ENCODE measurements at regions not wholly inside any gene's neighbourhood (a gene's known extent, or its start where the extent isn't known, plus 50 kb on each side); places are given as distances from the start of the nearest gene placed in this dataset.

DNA sequence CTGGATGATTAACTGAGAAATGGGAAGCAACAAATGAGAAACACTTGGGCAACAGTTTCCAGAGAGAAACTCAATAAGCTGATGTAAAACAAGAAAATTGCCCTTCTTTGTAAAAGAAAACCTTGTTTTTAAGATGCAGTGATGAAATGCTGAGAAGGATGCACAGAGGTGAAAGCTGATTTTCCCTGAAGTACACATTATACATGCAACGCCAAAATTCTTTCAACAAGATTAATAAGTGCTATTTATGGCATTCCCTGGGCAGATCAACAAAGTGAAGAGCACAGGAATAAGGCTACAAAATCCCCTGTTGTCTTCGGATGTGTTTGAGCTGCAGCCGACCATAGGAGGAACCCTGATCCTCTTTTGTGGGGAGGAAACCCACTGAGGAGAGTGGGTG is 208.0 kb upstream of the ANKH start:
- Histone ChIP-seq H3K4me1 (ENCODE audit: control insufficient read depth, extremely low read depth, insufficient read depth, low read length) (no peaks in the 10 kb centered on the region), H3K4me2 (ENCODE audit: extremely low read depth, insufficient read depth, low read length) (no peak overlapping the region), H3K79me2 (ENCODE audit: control insufficient read depth, insufficient read depth, low read length) (no peaks in the 10 kb centered on the region), H3K9ac (ENCODE audit: insufficient read depth, low read length) (no peak overlapping the region), H3K36me3 (ENCODE audit: control insufficient read depth, insufficient read depth, low read length) (no peaks in the 10 kb centered on the region), H3K9me3 (ENCODE audit: control insufficient read depth, insufficient read depth, low read depth, low read length) (no peaks in the 10 kb centered on the region), H3K4me3 (replicated peaks in 1 of 4; ENCODE audit: control extremely low read depth in 1 of 4, insufficient read depth in 1 of 4, low read depth in 3 of 4, low read length in 4 of 4) (no peak overlapping the region), H2AFZ (ENCODE audit: low read length) (no peak overlapping the region), H4K20me1 (ENCODE audit: control insufficient read depth, extremely low read depth, insufficient read depth, low read length) (no peaks in the 10 kb centered on the region), H3K27me3 (ENCODE audit: control insufficient read depth, insufficient read depth, low read length) (no peaks in the 10 kb centered on the region), H3K27ac (ENCODE audit: insufficient read depth, low read length) (no peak overlapping the region)
- TF ChIP-seq, protein P1, sequence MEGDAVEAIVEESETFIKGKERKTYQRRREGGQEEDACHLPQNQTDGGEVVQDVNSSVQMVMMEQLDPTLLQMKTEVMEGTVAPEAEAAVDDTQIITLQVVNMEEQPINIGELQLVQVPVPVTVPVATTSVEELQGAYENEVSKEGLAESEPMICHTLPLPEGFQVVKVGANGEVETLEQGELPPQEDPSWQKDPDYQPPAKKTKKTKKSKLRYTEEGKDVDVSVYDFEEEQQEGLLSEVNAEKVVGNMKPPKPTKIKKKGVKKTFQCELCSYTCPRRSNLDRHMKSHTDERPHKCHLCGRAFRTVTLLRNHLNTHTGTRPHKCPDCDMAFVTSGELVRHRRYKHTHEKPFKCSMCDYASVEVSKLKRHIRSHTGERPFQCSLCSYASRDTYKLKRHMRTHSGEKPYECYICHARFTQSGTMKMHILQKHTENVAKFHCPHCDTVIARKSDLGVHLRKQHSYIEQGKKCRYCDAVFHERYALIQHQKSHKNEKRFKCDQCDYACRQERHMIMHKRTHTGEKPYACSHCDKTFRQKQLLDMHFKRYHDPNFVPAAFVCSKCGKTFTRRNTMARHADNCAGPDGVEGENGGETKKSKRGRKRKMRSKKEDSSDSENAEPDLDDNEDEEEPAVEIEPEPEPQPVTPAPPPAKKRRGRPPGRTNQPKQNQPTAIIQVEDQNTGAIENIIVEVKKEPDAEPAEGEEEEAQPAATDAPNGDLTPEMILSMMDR (conservative IDR thresholded peaks at IDR 0.05 in 1 of 2, IDR thresholded peaks at IDR 0.05 in 1 of 2; ENCODE audit: low read depth in 1 of 2, low read length in 2 of 2) = no peak
- no peak for TF ChIP-seq EZH2 (IDR thresholded peaks at IDR 0.05; ENCODE audit: low read length, missing control alignments)
- no peak for DNase-seq (ENCODE audit: low read depth in 2 of 2)

DNA sequence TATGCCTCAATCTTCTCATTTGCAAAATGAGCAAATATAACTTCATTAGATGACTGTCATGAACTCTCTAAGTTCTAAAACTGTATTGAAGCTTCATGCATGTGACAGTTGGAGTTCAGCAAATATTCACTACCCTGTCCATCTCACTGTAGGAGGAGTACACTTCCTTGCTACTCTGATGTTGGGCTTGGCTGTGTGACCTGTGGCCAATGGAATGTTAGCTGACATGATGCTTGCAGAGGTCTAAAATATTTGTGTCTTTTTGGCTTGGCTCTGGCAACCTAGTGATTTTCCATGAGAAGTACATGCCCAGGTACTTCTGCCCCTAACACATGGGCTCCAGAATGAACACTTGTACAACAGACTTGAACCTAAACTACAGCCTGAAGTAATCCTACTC is 203.1 kb upstream of the ANKH start:
- no peak overlapping the region for H3K4me3 ChIP-seq (replicated peaks in 1 of 4; ENCODE audit: control extremely low read depth in 1 of 4, insufficient read depth in 1 of 4, low read depth in 3 of 4, low read length in 4 of 4)
- H3K79me2 ChIP-seq (ENCODE audit: control insufficient read depth, insufficient read depth, low read length) = no peaks in the 10 kb centered on the region
- DNase-seq (ENCODE audit: low read depth in 2 of 2) = peak in 1 of 2 donors; percentile 0

DNA sequence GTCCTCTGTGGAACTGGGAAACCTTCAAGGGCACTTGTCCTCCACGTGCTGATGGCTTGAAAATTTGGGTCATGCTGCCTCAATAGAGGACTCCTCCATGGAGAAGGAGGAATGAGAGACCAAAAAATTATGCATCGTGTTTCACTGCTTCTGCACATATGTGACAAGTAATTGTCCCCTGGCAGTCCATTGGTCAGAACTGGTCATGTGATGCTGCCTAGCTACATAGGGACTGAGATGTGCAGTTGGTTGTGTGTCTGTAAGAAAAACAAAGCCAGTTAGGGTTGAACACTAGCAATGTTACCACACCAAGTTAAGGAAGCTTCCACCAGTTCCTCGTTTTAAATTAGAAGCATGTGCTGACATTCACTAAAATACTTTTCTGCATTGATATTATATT is 201.9 kb upstream of the ANKH start:
- Histone ChIP-seq H3K36me3 (ENCODE audit: control insufficient read depth, insufficient read depth, low read length) (no peaks in the 10 kb centered on the region), H3K4me3 (replicated peaks in 1 of 4; ENCODE audit: control extremely low read depth in 1 of 4, insufficient read depth in 1 of 4, low read depth in 3 of 4, low read length in 4 of 4) (no peak overlapping the region), H3K9me3 (ENCODE audit: control insufficient read depth, insufficient read depth, low read depth, low read length) (no peaks in the 10 kb centered on the region), H3K79me2 (ENCODE audit: control insufficient read depth, insufficient read depth, low read length) (no peaks in the 10 kb centered on the region), H3K4me2 (ENCODE audit: extremely low read depth, insufficient read depth, low read length) (no peak overlapping the region), H2AFZ (ENCODE audit: low read length) (no peak overlapping the region), H4K20me1 (ENCODE audit: control insufficient read depth, extremely low read depth, insufficient read depth, low read length) (no peaks in the 10 kb centered on the region), H3K4me1 (ENCODE audit: control insufficient read depth, extremely low read depth, insufficient read depth, low read length) (no peaks in the 10 kb centered on the region), H3K27ac (ENCODE audit: insufficient read depth, low read length) (no peak overlapping the region), H3K27me3 (ENCODE audit: control insufficient read depth, insufficient read depth, low read length) (no peaks in the 10 kb centered on the region), H3K9ac (ENCODE audit: insufficient read depth, low read length) (no peak overlapping the region)
- TF ChIP-seq, protein P1 (conservative IDR thresholded peaks at IDR 0.05 in 1 of 2, IDR thresholded peaks at IDR 0.05 in 1 of 2; ENCODE audit: low read depth in 1 of 2, low read length in 2 of 2) = no peak
- no peak for TF ChIP-seq EZH2 (IDR thresholded peaks at IDR 0.05; ENCODE audit: low read length, missing control alignments)
- DNase-seq (ENCODE audit: low read depth in 2 of 2) = no peak

More for the DNA sequence above, 203.1 kb upstream of the ANKH start:
- Histone ChIP-seq H3K27ac (ENCODE audit: insufficient read depth, low read length) (no peak overlapping the region), H3K9ac (ENCODE audit: insufficient read depth, low read length) (no peak overlapping the region), H3K9me3 (ENCODE audit: control insufficient read depth, insufficient read depth, low read depth, low read length) (no peaks in the 10 kb centered on the region), H3K4me1 (ENCODE audit: control insufficient read depth, extremely low read depth, insufficient read depth, low read length) (no peaks in the 10 kb centered on the region), H4K20me1 (ENCODE audit: control insufficient read depth, extremely low read depth, insufficient read depth, low read length) (no peaks in the 10 kb centered on the region), H3K27me3 (ENCODE audit: control insufficient read depth, insufficient read depth, low read length) (no peaks in the 10 kb centered on the region), H3K4me2 (ENCODE audit: extremely low read depth, insufficient read depth, low read length) (no peak overlapping the region), H3K36me3 (ENCODE audit: control insufficient read depth, insufficient read depth, low read length) (no peaks in the 10 kb centered on the region), H2AFZ (ENCODE audit: low read length) (no peak overlapping the region)
- TF ChIP-seq, protein P1 (conservative IDR thresholded peaks at IDR 0.05 in 1 of 2, IDR thresholded peaks at IDR 0.05 in 1 of 2; ENCODE audit: low read depth in 1 of 2, low read length in 2 of 2) = no peak
- TF ChIP-seq EZH2 (IDR thresholded peaks at IDR 0.05; ENCODE audit: low read length, missing control alignments) = no peak
